ENCODE measurements at regions not wholly inside any gene's neighbourhood (a gene's known extent, or its start where the extent isn't known, plus 50 kb on each side); places are given as distances from the start of the nearest gene placed in this dataset.

DNA sequence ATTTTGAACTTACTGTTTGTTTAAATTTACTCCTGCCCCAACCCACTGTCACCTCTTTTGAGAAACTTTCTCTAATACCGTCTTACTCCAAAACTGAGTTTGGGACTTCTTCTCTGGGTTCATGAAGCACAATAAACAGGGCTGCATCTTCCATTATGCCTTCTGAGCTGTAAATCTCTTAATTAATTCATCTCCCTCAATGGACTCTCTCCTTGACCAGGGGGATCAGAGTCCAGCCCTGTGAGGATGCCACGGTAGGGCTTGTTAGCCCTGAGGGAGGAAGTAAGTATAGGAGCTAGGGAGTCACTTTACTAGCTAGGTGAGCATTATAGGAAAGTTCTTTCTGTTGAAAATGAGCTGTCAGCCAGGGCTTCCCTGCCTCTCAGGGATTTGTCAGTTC lies 299.3 kb upstream of the SATB1 start:
- TF ChIP-seq POLR2A (conservative IDR thresholded peaks at IDR 0.05), result no peak
- TF ChIP-seq NFE2L1 (tag; IDR thresholded peaks at IDR 0.05; ENCODE audit: borderline replicate concordance, low read depth), result no peak
- TF ChIP-seq, protein P1, sequence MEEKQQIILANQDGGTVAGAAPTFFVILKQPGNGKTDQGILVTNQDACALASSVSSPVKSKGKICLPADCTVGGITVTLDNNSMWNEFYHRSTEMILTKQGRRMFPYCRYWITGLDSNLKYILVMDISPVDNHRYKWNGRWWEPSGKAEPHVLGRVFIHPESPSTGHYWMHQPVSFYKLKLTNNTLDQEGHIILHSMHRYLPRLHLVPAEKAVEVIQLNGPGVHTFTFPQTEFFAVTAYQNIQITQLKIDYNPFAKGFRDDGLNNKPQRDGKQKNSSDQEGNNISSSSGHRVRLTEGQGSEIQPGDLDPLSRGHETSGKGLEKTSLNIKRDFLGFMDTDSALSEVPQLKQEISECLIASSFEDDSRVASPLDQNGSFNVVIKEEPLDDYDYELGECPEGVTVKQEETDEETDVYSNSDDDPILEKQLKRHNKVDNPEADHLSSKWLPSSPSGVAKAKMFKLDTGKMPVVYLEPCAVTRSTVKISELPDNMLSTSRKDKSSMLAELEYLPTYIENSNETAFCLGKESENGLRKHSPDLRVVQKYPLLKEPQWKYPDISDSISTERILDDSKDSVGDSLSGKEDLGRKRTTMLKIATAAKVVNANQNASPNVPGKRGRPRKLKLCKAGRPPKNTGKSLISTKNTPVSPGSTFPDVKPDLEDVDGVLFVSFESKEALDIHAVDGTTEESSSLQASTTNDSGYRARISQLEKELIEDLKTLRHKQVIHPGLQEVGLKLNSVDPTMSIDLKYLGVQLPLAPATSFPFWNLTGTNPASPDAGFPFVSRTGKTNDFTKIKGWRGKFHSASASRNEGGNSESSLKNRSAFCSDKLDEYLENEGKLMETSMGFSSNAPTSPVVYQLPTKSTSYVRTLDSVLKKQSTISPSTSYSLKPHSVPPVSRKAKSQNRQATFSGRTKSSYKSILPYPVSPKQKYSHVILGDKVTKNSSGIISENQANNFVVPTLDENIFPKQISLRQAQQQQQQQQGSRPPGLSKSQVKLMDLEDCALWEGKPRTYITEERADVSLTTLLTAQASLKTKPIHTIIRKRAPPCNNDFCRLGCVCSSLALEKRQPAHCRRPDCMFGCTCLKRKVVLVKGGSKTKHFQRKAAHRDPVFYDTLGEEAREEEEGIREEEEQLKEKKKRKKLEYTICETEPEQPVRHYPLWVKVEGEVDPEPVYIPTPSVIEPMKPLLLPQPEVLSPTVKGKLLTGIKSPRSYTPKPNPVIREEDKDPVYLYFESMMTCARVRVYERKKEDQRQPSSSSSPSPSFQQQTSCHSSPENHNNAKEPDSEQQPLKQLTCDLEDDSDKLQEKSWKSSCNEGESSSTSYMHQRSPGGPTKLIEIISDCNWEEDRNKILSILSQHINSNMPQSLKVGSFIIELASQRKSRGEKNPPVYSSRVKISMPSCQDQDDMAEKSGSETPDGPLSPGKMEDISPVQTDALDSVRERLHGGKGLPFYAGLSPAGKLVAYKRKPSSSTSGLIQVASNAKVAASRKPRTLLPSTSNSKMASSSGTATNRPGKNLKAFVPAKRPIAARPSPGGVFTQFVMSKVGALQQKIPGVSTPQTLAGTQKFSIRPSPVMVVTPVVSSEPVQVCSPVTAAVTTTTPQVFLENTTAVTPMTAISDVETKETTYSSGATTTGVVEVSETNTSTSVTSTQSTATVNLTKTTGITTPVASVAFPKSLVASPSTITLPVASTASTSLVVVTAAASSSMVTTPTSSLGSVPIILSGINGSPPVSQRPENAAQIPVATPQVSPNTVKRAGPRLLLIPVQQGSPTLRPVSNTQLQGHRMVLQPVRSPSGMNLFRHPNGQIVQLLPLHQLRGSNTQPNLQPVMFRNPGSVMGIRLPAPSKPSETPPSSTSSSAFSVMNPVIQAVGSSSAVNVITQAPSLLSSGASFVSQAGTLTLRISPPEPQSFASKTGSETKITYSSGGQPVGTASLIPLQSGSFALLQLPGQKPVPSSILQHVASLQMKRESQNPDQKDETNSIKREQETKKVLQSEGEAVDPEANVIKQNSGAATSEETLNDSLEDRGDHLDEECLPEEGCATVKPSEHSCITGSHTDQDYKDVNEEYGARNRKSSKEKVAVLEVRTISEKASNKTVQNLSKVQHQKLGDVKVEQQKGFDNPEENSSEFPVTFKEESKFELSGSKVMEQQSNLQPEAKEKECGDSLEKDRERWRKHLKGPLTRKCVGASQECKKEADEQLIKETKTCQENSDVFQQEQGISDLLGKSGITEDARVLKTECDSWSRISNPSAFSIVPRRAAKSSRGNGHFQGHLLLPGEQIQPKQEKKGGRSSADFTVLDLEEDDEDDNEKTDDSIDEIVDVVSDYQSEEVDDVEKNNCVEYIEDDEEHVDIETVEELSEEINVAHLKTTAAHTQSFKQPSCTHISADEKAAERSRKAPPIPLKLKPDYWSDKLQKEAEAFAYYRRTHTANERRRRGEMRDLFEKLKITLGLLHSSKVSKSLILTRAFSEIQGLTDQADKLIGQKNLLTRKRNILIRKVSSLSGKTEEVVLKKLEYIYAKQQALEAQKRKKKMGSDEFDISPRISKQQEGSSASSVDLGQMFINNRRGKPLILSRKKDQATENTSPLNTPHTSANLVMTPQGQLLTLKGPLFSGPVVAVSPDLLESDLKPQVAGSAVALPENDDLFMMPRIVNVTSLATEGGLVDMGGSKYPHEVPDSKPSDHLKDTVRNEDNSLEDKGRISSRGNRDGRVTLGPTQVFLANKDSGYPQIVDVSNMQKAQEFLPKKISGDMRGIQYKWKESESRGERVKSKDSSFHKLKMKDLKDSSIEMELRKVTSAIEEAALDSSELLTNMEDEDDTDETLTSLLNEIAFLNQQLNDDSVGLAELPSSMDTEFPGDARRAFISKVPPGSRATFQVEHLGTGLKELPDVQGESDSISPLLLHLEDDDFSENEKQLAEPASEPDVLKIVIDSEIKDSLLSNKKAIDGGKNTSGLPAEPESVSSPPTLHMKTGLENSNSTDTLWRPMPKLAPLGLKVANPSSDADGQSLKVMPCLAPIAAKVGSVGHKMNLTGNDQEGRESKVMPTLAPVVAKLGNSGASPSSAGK (IDR thresholded peaks at IDR 0.05), result no peak
- no peak for TF ChIP-seq FOXA1 (IDR thresholded peaks at IDR 0.05; ENCODE audit: borderline replicate concordance)
- no peak for TF ChIP-seq MXI1 (IDR thresholded peaks at IDR 0.05; ENCODE audit: low read depth, low read length)
- TF ChIP-seq CTCF (IDR thresholded peaks at IDR 0.05 in 2 of 3, conservative IDR thresholded peaks at IDR 0.05 in 1 of 3; ENCODE audit: insufficient read depth in 2 of 3, low read depth in 1 of 3, low read length in 3 of 3), result no peak
- no peak for TF ChIP-seq POLR2AphosphoS5 (IDR thresholded peaks at IDR 0.05; ENCODE audit: control insufficient read depth, insufficient read depth, low read depth, low read length)
- no peak for TF ChIP-seq FOSL1 (tag; conservative IDR thresholded peaks at IDR 0.05)
- TF ChIP-seq, protein P2, sequence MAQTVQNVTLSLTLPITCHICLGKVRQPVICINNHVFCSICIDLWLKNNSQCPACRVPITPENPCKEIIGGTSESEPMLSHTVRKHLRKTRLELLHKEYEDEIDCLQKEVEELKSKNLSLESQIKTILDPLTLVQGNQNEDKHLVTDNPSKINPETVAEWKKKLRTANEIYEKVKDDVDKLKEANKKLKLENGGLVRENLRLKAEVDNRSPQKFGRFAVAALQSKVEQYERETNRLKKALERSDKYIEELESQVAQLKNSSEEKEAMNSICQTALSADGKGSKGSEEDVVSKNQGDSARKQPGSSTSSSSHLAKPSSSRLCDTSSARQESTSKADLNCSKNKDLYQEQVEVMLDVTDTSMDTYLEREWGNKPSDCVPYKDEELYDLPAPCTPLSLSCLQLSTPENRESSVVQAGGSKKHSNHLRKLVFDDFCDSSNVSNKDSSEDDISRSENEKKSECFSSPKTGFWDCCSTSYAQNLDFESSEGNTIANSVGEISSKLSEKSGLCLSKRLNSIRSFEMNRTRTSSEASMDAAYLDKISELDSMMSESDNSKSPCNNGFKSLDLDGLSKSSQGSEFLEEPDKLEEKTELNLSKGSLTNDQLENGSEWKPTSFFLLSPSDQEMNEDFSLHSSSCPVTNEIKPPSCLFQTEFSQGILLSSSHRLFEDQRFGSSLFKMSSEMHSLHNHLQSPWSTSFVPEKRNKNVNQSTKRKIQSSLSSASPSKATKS (CRISPR knock-in tag; IDR thresholded peaks at IDR 0.05), result no peak
- TF ChIP-seq POLR2AphosphoS2 (IDR thresholded peaks at IDR 0.05; ENCODE audit: low read length), result no peak
- TF ChIP-seq CCAR2 (IDR thresholded peaks at IDR 0.05; ENCODE audit: low read depth, low read length), result no peak
- TF ChIP-seq ZNF584 (CRISPR knock-in tag; IDR thresholded peaks at IDR 0.05; ENCODE audit: low read depth), result no peak
- no peak for TF ChIP-seq EZH2 (IDR thresholded peaks at IDR 0.05; ENCODE audit: borderline replicate concordance, low read depth, low read length)

Measured in K562 (cell line).